ENCODE measurements at regions not wholly inside any gene's neighbourhood (a gene's known extent, or its start where the extent isn't known, plus 50 kb on each side); places are given as distances from the start of the nearest gene placed in this dataset.

GRCh38 chr5:180435594-180435993, 58.6 kb upstream of the CNOT6 start:
- TF ChIP-seq CTCF (conservative IDR thresholded peaks at IDR 0.05) (no peak), EZH2 (IDR thresholded peaks at IDR 0.05; ENCODE audit: low read depth) (no peak)
